ENCODE measurements at regions not wholly inside any gene's neighbourhood (a gene's known extent, or its start where the extent isn't known, plus 50 kb on each side); places are given as distances from the start of the nearest gene placed in this dataset.

DNA sequence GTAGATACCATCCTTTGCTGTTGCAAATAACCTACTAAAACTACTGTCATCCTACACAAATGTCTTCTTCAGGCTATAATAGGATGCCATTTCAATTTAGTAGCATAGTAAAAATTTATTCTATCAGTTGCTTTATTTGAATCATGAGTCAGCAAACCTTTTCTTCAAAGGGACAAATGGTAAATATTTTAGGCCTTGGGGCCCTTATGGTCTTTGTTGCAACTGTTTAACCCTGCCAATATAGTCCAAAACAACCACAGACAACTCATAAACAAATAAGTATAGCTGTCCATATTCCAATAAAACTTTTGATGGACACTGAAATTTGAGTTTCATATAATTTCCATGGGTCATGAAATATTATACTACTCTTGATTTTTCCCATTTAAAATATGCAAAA, 54.0 kb upstream of the CCBE1 start:
- DNase-seq, result no peak

GRCh38 chr18:59748628-59749360, 51.6 kb upstream of the CCBE1 start:
- no peak for DNase-seq

All from activated gamma-delta T cell treated with Interleukin-2 at 50 U/mL for 16 hours (primary cell).